HG03469 (cell line): ENCODE measurements at regions not wholly inside any gene's neighbourhood (a gene's known extent, or its start where the extent isn't known, plus 50 kb on each side); places are given as distances from the start of the nearest gene placed in this dataset.

ENCODE experiments used
- ATAC-seq: cut with Tn5 transposase; IDR thresholded peaks from one replicate; pipeline ENCODE4 v1.9.1; 2021; ENCODE audit warnings: mild to moderate bottlenecking, moderate library complexity, moderate number of reproducible peaks; ENCODE audit not compliant: unreplicated experiment

DNA sequence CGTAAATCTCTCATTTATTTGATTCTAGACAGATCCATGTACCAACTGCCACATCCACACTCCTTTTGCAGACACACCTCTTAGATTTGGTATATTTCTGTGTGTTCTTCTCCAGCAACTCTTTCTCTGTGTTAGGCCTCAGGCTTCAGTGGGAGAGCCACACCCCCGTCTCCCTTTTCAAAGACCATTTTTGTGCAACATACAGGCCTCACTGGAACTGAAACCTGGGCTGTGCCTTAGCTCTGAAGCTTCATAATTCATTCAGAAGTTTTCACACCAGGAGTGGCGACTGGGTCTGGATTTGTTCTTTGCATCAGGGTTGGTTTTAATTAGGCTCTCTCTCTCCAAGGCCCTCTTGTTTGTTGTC is 170.2 kb downstream of the THBS2 start:
- ATAC-seq = no peak

DNA sequence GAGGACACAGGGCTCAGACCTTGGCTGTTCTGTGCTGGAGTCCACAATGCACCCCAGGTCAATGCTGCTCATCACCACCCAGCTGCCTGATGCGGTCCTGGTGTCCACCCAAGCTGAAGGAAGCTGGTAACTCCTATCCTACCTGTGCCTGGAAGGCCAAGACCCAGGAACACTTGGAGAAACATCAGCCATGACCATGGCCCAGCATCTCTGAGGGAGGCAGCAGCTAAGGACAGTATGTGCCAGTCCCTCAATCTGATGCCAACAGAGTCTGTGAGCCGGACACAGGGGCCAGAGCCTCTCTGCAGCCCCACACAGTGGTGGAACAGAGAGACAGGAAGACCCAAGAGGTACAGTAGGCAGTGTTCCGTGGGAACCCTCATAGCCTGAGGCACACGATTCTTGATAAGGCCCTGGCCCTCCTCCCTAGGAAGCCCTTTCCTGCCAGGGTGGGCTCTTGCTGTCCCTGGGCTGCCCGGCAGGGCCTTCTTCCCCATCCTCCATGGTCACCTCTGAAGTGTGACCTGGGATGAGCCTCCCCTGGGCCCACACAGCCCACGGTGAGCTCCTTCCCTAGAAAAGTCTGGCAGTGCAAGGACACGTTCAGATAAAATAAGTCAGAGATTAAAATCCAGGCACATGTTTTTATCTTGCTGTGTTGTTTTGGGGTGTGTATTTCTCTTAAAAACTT is 170.7 kb downstream of the THBS2 start:
- no peak for ATAC-seq

DNA sequence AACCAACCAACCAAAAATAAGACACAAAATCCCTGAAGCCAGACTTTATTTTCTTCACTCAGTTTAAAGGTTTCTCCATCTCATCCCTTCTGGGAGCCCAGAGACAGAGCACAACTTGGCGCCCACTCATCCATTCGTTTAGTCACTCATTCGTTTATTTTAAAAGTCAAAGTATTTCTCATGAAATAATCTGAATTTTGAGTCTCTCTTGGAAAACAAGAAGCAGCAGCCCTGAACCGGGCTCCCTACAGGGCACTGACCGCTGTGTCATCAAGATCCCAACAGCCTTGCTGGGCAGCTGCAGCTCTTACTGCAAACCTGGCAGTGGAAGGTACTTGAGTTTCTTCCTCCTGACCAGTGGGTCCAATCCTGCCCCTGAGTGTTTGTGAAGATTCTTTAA is 171.6 kb downstream of the THBS2 start:
- ATAC-seq = no peak

DNA sequence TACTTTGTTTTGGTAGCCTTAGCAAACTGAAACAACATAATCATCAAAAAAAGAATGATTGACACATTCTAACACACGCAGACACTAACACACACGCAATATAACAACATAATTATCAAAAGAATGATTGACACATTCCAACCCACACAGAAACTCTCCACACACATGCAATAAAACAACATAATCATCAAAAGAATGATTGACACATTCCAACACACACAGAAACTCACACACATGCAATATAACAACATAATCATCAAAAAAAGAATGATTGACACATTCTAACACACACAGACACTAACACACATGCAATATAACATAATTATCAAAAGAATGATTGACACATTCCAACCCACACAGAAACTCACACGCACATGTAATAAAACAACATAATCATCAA is 172.4 kb downstream of the THBS2 start:
- ATAC-seq = no peak

DNA sequence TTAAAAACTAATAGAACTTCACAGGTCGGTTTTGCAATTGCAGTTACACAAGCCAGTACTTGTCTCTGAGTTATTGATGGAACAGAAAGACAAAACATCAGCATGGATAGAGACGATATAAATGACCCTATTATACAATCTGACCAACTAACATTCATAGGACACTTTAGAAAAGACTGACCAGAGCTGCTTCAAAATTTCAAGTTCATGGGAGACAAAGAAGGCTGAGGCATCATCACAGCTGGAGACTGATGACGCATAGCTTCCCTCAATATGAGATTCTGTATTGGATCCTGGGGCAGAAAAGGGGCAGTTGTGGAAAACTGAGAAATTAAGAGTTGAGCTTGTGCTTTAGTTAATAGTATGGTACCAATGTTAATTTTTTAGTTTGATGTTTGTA is 174.0 kb downstream of the THBS2 start:
- no peak for ATAC-seq

DNA sequence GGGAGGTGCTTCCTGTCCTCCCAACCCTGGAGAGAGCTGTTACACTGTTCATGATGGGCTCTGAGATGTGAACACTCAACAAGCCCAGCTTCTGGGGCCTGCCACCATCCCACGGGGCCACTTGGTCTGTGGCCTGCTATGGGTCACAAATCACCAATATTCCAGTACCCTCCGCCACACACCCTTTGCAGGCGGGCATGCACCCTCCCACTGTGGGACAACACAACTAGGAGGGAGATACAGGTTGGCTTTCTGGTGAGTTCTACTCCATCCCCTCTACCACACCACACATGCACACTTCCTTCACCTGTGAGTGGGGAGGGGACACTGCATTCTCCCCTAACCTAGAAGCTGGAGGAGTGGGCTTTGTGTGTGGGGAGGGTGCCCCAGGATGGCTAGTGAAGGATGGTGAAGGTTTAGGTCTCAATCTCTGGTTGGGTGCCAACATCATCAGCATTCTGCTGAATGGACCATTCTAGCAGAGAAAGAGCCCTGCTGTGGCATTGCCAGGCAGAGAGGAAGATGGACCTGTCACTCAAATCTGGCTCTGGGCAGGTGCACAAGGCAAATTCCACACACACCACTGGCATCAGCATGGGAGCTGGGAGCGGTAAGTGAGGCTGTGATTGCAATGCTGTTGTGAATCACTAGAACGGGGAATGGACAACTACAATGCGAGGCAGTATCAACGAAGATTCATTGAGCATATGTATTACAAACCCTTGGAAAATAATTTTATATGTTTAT is 175.1 kb downstream of the THBS2 start:
- ATAC-seq = no peak

DNA sequence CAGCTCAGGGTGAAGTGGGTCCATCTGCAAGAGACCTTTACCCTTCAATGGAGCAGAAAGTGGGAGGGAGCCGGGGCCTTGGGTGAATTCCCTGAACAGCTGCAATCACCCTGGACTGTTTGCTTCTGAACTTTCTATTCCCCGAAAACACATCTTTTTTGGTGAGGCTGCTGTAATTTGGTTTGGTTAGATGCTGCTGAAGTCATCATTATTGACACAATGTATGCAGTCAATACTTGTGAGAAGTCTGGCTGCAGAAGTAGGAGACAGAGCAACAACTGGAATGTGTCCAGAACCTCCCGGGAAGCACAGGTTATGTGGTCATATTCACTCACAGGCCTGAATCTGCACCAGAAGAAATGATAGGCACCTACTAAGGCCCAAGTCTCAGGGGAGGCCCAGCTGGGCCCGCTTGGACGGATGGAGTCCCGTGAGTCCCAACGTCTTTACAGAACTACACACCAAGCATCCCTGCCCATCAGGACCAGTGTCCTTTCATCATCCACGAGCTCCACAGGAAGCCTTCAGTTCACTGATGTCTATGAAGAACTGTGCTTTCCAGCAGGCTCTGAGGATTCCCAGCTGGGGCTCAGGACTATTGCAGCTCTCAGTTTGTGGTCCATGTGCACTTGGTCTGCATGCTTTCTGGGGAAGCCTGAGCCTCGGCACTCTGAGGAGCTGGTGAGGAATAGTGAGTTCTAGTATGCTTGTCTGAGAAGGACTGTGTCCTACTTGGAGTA is 177.6 kb downstream of the THBS2 start:
- no peak for ATAC-seq

DNA sequence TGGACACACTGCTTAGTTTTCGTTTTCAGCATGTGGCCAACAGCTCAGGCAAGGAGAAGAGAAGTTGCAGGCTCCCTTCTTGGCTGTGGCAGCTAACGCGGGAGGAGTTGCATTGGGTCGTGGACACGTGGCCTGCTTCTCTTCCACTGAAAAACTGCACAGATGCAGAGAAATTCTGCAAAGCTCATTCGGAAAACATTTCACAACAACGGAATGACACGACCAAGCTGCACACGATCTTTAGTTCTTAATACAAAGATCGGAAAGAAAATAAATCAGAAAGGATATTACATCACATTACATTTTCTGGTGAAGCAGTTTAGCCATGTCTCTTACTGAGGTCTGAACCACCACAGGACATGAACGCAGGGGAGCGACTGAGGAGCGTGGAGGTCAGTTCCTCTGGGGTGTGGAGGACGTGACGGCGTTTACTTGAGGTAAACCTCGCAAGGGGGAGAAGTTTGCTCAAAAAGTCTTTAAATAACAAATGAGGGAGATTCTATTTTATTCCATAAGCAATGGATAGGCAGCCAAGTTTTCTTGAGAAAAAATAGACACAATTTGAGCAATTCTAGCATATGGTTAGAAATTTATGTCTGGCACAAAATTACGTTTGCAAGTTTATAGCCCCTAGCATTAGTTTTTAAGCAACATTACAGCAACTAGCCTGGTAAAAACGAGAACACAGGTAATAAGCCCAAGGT is 178.3 kb downstream of the THBS2 start:
- ATAC-seq = no peak

DNA sequence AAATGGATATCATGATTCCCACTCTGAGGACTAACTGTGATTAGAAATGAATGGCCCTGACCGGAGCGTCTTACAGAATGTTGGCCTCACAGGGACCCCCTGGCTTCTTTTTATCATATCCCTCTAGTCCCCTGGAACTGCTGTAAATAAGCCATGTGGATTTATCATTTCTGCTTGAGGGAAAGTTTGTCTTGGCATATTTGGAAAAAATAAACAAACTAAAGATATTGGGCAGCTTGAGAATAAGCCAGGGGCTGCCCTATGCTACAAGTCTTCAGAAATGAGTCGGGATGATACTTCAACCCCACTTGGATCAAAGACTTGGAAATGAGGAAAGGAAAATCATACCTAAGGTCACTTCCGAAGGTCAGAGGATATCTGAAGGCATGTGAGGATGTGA is 179.1 kb downstream of the THBS2 start:
- no peak for ATAC-seq

DNA sequence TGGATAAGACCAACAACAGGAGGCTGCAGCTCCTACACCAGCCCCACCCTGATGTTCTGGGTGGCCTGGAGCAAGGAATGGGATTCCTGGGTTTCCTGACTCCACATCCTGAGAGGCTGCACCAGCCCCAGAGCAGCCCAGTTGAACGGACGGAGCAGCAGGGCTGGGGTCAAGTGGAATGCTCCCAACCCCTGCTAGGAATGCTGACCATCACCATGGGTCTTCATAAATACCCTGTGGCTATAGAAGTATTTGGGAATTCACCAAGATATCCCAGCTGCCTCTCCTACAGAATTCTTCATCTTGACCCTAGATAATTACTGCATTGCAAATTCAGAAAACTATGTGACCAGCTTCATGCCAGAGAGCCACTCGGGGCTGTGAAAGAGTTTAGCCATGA is 180.3 kb downstream of the THBS2 start:
- ATAC-seq = no peak

DNA sequence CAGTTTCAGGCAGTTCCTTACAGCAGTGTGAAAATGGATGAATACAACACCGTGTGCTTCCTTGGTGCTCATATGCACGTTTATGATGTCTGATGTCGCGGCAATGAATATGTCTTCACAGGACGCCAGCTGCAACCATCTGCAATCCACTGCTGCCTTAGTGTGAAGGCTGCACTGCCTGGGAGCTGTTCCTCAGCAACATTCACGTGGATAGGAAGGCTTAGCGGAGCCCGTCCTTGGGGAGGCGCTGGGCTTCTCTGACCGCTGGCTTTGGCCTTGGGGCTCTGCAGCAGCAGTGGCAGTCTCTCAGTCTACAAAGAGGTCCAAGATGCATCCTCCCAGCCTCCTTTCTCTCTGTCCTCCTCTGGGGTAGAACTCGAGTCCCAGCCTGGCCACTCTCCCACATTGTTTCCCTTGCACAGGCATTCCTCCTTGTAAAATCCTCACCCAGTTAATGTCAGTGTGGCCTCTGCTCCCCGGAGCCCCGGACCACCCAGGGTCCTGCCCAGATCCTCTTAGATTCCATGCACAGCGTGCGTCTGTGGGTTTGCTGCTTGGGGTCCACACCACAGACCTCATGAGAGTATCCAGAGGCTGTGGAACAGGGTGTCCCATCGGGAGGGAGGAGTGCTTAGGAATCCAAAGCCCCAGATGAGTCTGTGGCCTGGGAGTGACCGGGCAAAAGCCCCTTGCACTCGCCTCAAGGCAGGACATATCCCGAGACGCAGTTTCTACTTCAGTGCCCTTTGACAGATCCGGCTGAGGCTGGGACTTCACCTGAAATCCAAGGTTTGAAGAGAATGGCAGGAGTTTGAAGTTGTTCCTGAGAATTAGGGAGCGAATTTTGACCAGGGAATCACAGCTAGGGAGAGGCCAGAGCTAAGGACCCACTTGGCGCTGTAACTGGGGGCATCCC is 181.3 kb downstream of the THBS2 start:
- ATAC-seq = no peak

DNA sequence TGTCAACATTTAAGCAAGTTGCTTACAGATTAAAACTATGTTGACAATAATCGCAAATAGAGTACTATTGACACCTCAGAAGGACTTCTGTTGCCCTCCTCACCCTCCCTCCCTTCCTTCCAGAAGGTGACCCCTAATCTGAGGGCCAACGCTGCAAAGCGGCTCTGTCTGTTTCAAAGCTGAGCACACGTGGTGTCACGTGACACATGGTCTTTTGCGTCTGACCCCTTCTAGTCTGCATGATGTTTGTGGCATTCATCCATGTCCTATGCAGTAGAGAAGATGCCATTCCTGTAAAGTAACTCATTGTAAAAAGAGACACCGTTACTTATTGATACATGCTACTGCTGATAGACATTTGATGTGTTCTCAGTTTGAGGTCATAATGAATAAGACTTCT is 182.3 kb downstream of the THBS2 start:
- ATAC-seq = no peak

DNA sequence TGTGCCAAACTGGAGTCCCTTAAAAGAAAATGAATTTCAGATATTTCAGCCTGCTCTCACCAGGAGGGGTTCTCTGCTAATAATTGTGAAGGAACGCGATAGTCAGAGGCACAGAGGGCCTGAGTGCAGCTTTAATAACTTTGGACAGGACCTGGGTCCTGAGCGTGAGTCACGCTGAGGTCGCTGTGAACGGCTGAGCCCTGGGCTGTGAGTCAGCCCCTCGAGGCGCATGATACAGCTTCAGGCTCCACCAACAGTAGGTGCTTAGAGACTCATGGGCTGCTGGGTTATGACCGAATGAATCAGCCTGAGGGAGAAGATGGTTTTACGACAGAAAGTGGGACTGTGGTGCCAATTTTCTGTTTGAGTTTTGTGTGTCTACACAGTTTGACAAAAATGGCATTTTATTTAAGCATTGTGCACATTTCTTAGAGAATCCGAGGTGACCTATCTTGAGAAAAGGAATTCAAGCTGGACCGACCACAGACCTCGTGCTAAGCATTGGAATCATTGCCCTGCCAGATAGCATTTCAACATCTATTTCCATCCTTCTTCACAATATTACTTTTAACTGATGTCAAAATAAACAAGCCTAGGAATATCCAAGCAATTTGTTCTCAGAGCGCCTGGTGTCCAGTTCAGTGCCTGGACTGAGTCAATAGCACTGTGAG is 183.0 kb downstream of the THBS2 start:
- ATAC-seq = no peak

DNA sequence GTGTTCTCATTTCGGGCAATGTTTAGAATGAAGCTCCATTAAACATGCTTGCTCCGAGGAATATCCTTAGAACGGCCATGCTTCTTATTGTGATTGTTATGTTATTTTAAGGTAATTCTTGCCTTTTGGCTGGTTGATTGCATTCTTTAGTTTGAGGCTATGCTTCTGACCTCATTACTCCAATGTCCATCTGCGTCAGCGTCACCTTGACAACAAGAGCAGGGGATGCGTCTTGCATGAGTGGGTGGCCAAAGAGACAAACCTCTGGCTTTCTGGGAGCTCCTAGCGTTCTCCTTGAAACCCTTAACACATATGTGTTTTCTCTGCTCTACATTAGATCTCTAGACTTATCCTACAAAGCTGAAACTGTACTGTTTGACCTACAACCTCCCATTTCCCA is 184.3 kb downstream of the THBS2 start:
- ATAC-seq = no peak

DNA sequence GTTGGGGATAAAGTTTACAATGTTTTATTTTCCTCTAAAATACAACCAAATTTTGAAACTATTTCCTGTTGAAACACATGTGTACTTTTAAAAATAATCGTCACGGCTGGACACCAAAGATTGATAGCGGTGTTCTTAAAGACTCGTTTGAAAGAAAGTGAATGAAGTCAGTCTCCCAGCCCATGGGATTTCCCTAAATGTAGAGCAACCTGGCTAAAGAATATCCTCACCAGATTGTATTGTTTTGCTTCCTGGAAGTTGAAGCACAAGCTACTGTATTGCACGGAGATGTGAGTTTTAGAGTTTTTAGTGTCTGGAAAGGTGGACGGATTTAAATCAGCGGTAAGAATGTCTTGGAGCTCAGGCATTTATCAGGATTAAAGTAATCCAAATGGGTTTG is 189.5 kb downstream of the THBS2 start:
- no peak for ATAC-seq

DNA sequence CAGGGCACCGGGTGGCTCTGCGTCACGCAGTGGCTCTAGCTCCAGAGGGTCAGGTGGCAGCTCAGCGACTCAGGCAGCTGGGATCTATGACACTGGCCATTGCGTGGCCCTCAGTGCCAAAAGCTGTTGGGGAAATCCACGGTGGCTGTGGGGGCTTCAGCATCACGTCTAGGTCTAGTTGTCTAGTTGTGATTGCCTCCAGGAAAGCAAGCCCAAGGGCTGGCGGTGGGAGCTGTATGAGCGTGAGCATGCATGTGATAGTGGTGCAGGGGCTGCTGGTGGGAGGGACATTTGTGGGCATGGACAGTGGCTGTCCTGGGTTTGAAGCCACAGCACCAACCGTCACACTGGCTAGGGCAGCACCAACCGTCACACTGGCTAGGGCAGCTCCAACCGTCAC is 191.4 kb downstream of the THBS2 start:
- ATAC-seq = no peak

DNA sequence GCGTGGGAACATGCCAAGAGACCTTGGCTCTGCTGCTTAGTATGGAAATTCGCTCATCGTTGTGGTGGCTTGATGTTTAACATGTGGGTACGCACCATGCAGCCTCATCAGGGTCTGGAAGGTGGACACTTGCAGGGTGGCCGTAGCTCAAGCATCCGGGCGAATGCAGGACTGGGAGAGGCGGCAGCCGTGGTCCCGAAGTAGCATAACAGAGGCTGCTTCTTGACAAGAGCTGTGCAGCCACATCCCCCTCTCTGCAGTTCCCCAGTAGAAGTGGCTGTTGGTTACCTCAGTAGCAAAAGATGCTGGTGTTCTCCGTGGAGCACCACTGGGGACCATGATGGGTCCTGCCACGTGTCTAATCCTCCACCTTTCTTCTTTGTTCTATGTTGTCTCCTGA is 195.0 kb downstream of the THBS2 start:
- no peak for ATAC-seq

DNA sequence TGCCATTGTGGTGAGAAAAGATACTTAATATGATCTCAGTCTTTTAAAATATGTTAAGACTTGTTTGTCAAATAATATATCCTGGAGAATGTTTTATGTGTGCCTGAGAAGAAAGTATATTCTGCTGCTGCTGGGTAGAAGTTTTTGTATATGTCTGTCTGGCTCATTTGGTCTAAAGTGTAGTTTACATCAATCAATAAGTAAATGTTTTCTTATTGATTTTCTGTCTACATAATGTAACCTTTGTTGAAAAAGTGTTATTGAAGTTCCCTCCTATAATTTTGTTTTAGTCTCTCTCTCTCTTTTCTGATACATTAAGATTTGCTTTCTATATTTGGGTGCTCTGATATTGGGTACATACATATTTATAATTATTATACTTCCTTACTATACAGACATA is 201.2 kb downstream of the THBS2 start:
- no peak for ATAC-seq

DNA sequence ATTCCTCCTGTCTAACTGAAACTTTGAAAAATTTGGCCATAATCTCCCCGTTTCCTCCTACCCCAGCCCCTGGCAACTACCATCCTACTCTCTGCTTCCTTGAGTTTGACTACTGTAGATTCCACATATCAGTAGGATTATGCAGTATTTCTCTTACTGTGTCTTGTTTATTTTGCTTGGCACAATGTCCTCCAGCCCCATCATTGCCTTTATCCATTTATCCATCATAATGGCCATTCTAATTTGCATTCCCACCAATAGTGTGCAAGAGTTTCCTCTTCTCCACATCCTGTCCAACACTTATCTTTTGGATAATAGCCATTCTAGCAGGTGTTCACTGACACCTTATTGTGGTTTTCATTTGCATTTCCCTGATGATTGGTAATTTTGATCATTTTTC is 202.3 kb downstream of the THBS2 start:
- ATAC-seq = no peak

DNA sequence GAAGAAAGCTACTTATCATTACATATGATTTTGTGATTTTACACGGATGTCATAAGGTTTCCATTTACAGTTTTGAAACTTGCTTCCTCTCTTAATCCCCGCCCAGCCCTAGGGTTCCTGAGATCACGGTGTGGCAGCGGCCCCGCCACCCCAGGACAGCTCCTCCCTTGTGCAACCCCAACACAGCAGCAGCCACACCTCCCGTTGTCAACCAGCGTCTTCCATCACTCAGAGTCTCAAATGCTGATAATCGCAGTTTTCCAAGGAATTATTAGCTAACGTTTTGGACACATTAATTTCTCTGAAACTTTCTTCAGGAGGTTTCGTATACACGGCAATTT is 204.8 kb downstream of the THBS2 start:
- ATAC-seq = no peak
